Small intestine (tissue), 7 donors: ENCODE measurements at regions not wholly inside any gene's neighbourhood (a gene's known extent, or its start where the extent isn't known, plus 50 kb on each side); places are given as distances from the start of the nearest gene placed in this dataset.

Experiments used
- DNase-seq, 2 donors: peaks; one replicate each; pipeline versions ENCODE4 v3.0.0 to v3.0.0-alpha.2; 2013
- FAIRE-seq: peaks from 2 replicates; lab custom pipeline; 2012; peaks lifted over from hg19 to GRCh38; lab: Jason Lieb, UNC
- H3K27ac ChIP-seq, 3 donors: one replicate each; pipeline ENCODE4 v1.5.1; 2013; ENCODE audit warnings: low read length in 2 of 3, mild to moderate bottlenecking in 2 of 3, control low read depth in 1 of 3, inconsistent platforms in 1 of 3, low read depth in 1 of 3, moderate library complexity in 1 of 3
- H3K27me3 ChIP-seq, 3 donors: one replicate each; pipeline ENCODE4 v1.6.1; 2013; ENCODE audit warnings: low read length in 3 of 3, inconsistent platforms in 1 of 3; ENCODE audit not compliant: control insufficient read depth in 3 of 3, insufficient read depth in 3 of 3
- H3K36me3 ChIP-seq, 3 donors: one replicate each; pipeline ENCODE4 v1.6.1; 2013; ENCODE audit warnings: low read length in 3 of 3, inconsistent platforms in 1 of 3, low read depth in 1 of 3, mild to moderate bottlenecking in 1 of 3, moderate library complexity in 1 of 3; ENCODE audit not compliant: control insufficient read depth in 3 of 3, insufficient read depth in 2 of 3
- H3K4me1 ChIP-seq, 3 donors: one replicate each; pipeline ENCODE4 v1.6.1; 2013; ENCODE audit warnings: low read length in 2 of 3, inconsistent platforms in 1 of 3, low read depth in 1 of 3, mild to moderate bottlenecking in 1 of 3, moderate library complexity in 1 of 3; ENCODE audit not compliant: control insufficient read depth in 3 of 3, insufficient read depth in 2 of 3
- H3K4me3 ChIP-seq, 3 donors: one replicate each; pipeline ENCODE4 v1.5.1; 2013; ENCODE audit warnings: low read length in 3 of 3, control low read depth in 1 of 3, inconsistent platforms in 1 of 3, low read depth in 1 of 3, mild to moderate bottlenecking in 1 of 3, moderate library complexity in 1 of 3
- H3K9me3 ChIP-seq, 2 donors: one replicate each; pipeline ENCODE4 v1.6.1; 2013; ENCODE audit warnings: low read depth in 1 of 2, low read length in 1 of 2; ENCODE audit not compliant: control insufficient read depth in 2 of 2, insufficient read depth in 1 of 2
- WGBS, 3 donors: extraction: QIAGEN DNeasy Blood & Tissue Kit; methylation state at CpG; one replicate each; pipeline ENCODE4 v1.1.7; 2013; 5-methylcytosine and 5-hydroxymethylcytosine counted together
- donor health status: healthy with polysubstance abuse.
- donor health status: control.
- donor health status: control.
- donor health status: Bipolar disorder and iron deficiency.
- donor health status: healthy.

DNA sequence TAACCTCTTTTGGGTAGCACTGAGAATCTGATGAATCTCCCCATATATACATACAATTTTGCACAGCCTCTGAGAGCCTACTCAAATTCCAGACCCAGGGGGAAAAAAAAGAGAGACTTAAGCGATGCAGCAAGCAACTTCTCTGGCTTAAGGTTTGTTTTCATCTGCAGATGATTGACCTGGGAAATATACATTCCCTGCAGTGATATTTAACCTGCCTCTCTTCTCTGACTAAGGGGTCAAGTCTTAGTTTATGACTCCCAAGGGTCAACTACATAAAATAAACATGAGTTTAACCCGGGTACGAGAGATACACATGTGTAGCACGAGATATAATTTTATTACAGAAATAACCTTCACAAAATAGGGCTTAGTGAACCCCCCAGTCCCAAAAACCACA lies 737.8 kb downstream of the TUSC7 start:
- FAIRE-seq: no peak
- WGBS, 3 donors: 52 to 76% (median 71%) methylated on average over 4 of the region's 4 CpGs

GRCh38 chr3:117450026-117450425 lies 740.4 kb downstream of the TUSC7 start:
- 43 to 59% (median 57%) methylated on average over 3 to 4 of the region's 4 CpGs for WGBS, 3 donors
- H3K9me3 ChIP-seq: no peaks in the 10 kb centered on the region
- no peak for DNase-seq
- no peak overlapping the region for H3K4me3 ChIP-seq
- no peak overlapping the region for H3K27ac ChIP-seq
- H3K36me3 ChIP-seq: no peaks in the 10 kb centered on the region
- FAIRE-seq: no peak
- H3K4me1 ChIP-seq: no peaks in the 10 kb centered on the region
- H3K27me3 ChIP-seq: no peaks in the 10 kb centered on the region

More for the DNA sequence above, 737.8 kb downstream of the TUSC7 start:
- no peak overlapping the region for H3K4me3 ChIP-seq
- no peak overlapping the region for H3K27ac ChIP-seq
- H3K27me3 ChIP-seq: no peaks in the 10 kb centered on the region
- H3K9me3 ChIP-seq: no peaks in the 10 kb centered on the region
- no peaks in the 10 kb centered on the region for H3K4me1 ChIP-seq
- no peak for DNase-seq
- no peaks in the 10 kb centered on the region for H3K36me3 ChIP-seq

DNA sequence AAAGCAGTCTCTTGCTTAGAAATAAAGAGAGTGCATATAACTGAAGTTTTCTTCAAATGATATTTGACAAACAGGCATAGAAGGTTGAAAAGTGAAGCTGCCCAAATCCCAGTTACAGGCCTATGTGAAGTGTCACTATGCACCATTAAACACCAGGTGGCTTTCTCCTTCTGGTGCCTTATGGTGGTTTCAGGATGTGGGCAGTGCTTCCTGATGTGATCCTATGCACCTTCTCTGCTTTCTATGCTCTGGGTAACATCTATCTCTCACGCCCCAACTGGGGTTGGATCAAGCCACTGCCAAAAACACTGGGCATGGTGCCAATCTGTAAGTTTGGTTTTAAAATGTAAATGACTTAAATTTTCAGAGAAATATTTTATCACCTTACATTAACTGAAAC lies 744.7 kb downstream of the TUSC7 start:
- FAIRE-seq: no peak
- no peaks in the 10 kb centered on the region for H3K9me3 ChIP-seq
- H3K4me1 ChIP-seq: no peaks in the 10 kb centered on the region
- no peak overlapping the region for H3K27ac ChIP-seq
- H3K36me3 ChIP-seq: no peaks in the 10 kb centered on the region
- H3K27me3 ChIP-seq: no peaks in the 10 kb centered on the region
- peak; percentile 1 to 6 for DNase-seq
- no peak overlapping the region for H3K4me3 ChIP-seq
- 36 to 56% (median 52%) methylated on average over 1 of the region's 1 CpG for WGBS, 3 donors

DNA sequence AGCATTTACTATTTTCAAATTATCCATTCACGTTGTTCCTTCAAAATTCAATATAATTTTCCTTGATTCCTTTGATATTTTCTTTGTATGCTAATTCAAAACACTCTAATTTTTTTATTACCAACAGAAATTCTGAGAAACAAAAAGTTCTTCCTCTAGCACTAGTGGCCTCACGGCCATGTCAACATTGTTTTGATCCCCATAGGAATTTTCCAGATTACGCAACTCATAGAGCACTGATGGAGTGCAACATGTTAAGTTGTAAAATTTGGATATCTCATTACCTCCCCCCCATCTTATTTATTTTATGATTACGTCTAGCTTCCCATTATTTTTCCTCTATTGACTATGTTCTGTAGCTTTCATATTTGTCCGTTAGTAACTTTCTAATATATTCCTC lies 745.3 kb downstream of the TUSC7 start:
- no peak for DNase-seq
- no peaks in the 10 kb centered on the region for H3K36me3 ChIP-seq
- H3K27ac ChIP-seq: no peak overlapping the region
- WGBS, 3 donors: 80 to 90% (median 81%) methylated on average over 5 of the region's 5 CpGs
- H3K4me3 ChIP-seq: no peak overlapping the region
- no peak for FAIRE-seq
- no peaks in the 10 kb centered on the region for H3K9me3 ChIP-seq
- H3K27me3 ChIP-seq: no peaks in the 10 kb centered on the region
- H3K4me1 ChIP-seq: no peaks in the 10 kb centered on the region

DNA sequence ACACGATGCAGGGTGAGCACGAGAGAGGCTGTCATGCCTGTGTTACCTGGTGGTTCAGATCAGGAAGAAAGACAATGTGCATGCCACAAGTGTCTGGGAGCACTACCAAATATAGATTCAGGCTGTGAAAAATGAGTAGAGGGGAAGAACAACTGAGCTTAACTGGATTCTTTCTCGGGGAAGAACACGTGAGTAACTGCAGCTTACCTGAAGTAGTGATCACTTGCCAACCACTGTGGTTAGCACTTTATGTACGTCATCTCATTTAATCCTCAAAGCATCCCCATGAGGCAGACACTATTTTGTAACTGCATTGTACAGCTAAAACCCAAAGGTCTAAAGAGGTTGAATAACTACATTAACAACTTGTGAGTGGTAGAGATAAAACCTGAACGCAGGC lies 746.2 kb downstream of the TUSC7 start:
- WGBS, 3 donors: 78 to 89% (median 87%) methylated on average over 6 of the region's 6 CpGs
- H3K27ac ChIP-seq: no peak overlapping the region
- H3K4me3 ChIP-seq: no peak overlapping the region
- H3K36me3 ChIP-seq: no peaks in the 10 kb centered on the region
- DNase-seq (no peak), FAIRE-seq (no peak)
- no peaks in the 10 kb centered on the region for H3K9me3 ChIP-seq
- H3K4me1 ChIP-seq: no peaks in the 10 kb centered on the region
- H3K27me3 ChIP-seq: no peaks in the 10 kb centered on the region

- FAIRE-seq (no peak), DNase-seq (no peak)
- WGBS, 3 donors: 83 to 89% (median 84%) methylated on average over 1 of the region's 1 CpG
Measured at GRCh38 chr3:117463276-117464115, 753.9 kb downstream of the TUSC7 start.

GRCh38 chr3:117471831-117472230 lies 762.3 kb downstream of the TUSC7 start:
- FAIRE-seq: no peak
- 28 to 34% (median 33%) methylated on average over 1 of the region's 1 CpG for WGBS, 3 donors
- no peaks in the 10 kb centered on the region for H3K9me3 ChIP-seq
- H3K36me3 ChIP-seq: no peaks in the 10 kb centered on the region
- no peak for DNase-seq
- H3K27me3 ChIP-seq: no peaks in the 10 kb centered on the region
- H3K4me3 ChIP-seq: no peak overlapping the region
- H3K27ac ChIP-seq: no peak overlapping the region
- H3K4me1 ChIP-seq: peaks cover 0 to 7% (median 0%) of the 10 kb centered on the region in 3 donors

More at GRCh38 chr3:117463276-117464115, 753.9 kb downstream of the TUSC7 start:
- Histone ChIP-seq H3K4me3 (no peak overlapping the region), H3K4me1 (no peaks in the 10 kb centered on the region), H3K27me3 (no peaks in the 10 kb centered on the region), H3K27ac (no peak overlapping the region), H3K36me3 (no peaks in the 10 kb centered on the region), H3K9me3 (no peaks in the 10 kb centered on the region)

GRCh38 chr3:117473981-117474538 lies 764.5 kb downstream of the TUSC7 start:
- no peaks in the 10 kb centered on the region for H3K9me3 ChIP-seq
- H3K4me3 ChIP-seq: no peak overlapping the region
- peaks cover 0 to 7% (median 0%) of the 10 kb centered on the region in 3 donors for H3K4me1 ChIP-seq
- WGBS, 3 donors: 14 to 47% (median 29%) methylated on average over 8 of the region's 8 CpGs
- peak; percentile 23 to 26 for DNase-seq
- H3K36me3 ChIP-seq: no peaks in the 10 kb centered on the region
- no peak for FAIRE-seq
- no peak overlapping the region for H3K27ac ChIP-seq
- no peaks in the 10 kb centered on the region for H3K27me3 ChIP-seq
